HepG2 (cell line): ENCODE measurements at regions not wholly inside any gene's neighbourhood (a gene's known extent, or its start where the extent isn't known, plus 50 kb on each side); places are given as distances from the start of the nearest gene placed in this dataset.

Source experiments
- ATM ChIP-seq: fragments of 450-650 bp; IDR thresholded peaks from 2 replicates; pipeline ENCODE4 v1.7.1; 2017; ENCODE audit warnings: mild to moderate bottlenecking, borderline replicate concordance
- DNMT3B ChIP-seq: conservative IDR thresholded peaks from 2 replicates; pipeline ENCODE4 v1.6.1; 2016; ENCODE audit warnings: missing biosample characterization, control low read depth
- DPF2 ChIP-seq: sonication (generic); formaldehyde crosslinking; IDR thresholded peaks from 2 replicates; pipeline ENCODE4 v1.4.0; 2020; ENCODE audit warnings: mild to moderate bottlenecking, low read depth, missing genetic modification reagents, borderline replicate concordance
- ERF ChIP-seq: IDR thresholded peaks from 2 replicates; pipeline ENCODE4 v1.6.1; 2018; ENCODE audit warnings: missing biosample characterization, missing genetic modification reagents
- KDM1A ChIP-seq: IDR thresholded peaks from 2 replicates; pipeline ENCODE4 v1.6.1; 2016; ENCODE audit warnings: missing compliant biosample characterization
- MAZ ChIP-seq, 2 experiments: sonication (generic) in 1 of 2; formaldehyde crosslinking in 1 of 2; IDR thresholded peaks; 2 replicates each; pipeline versions ENCODE4 v1.5.0 to v1.6.1; 2012 to 2020; ENCODE audit warnings: low read depth in 2 of 2, mild to moderate bottlenecking in 2 of 2, borderline replicate concordance in 1 of 2, improper control_type of control experiment in 1 of 2, low read length in 1 of 2, missing genetic modification reagents in 1 of 2, moderate library complexity in 1 of 2
- MIER2 ChIP-seq: IDR thresholded peaks from 2 replicates; pipeline ENCODE4 v1.6.1; 2016; ENCODE audit warnings: missing biosample characterization, missing genetic modification reagents
- MTA3 ChIP-seq: sonication (generic); formaldehyde crosslinking; IDR thresholded peaks from 2 replicates; pipeline ENCODE4 v1.4.0; 2020; ENCODE audit warnings: missing genetic modification reagents
- NFIB ChIP-seq: sonication (generic); formaldehyde crosslinking; IDR thresholded peaks from 2 replicates; pipeline ENCODE4 v1.9.0; 2021; ENCODE audit warnings: missing genetic modification reagents, mild to moderate bottlenecking, borderline replicate concordance
- PHF21A ChIP-seq: sonication (generic); formaldehyde crosslinking; IDR thresholded peaks from 2 replicates; pipeline ENCODE4 v1.5.0; 2020; ENCODE audit warnings: mild to moderate bottlenecking, missing genetic modification reagents
- SALL1 ChIP-seq: sonication (generic); formaldehyde crosslinking; IDR thresholded peaks from 2 replicates; pipeline ENCODE4 v1.8.0; 2022; ENCODE audit warnings: mild to moderate bottlenecking, missing genetic modification reagents
- TARDBP ChIP-seq: sonication (generic); formaldehyde crosslinking; IDR thresholded peaks from 2 replicates; pipeline ENCODE4 v1.8.0; 2022; ENCODE audit warnings: mild to moderate bottlenecking, missing genetic modification reagents
- ZNF136 ChIP-seq: sonication (generic); formaldehyde crosslinking; IDR thresholded peaks from 2 replicates; pipeline ENCODE4 v1.8.1; 2022; ENCODE audit warnings: low read depth, mild to moderate bottlenecking, moderate library complexity, missing genetic modification reagents
- ZNF34 ChIP-seq: sonication (generic); formaldehyde crosslinking; IDR thresholded peaks from 2 replicates; pipeline ENCODE4 v1.4.0; 2020; ENCODE audit warnings: mild to moderate bottlenecking, missing genetic modification reagents, borderline replicate concordance
- ZNF549 ChIP-seq: sonication (generic); formaldehyde crosslinking; IDR thresholded peaks from 2 replicates; pipeline ENCODE4 v1.5.0; 2020; ENCODE audit warnings: missing genetic modification reagents
- ZSCAN25 ChIP-seq: sonication (generic); formaldehyde crosslinking; IDR thresholded peaks from 2 replicates; pipeline ENCODE4 v1.8.0; 2022; ENCODE audit warnings: mild to moderate bottlenecking, missing genetic modification reagents
- ZSCAN9 ChIP-seq: IDR thresholded peaks from 2 replicates; pipeline ENCODE4 v1.6.1; 2016; ENCODE audit warnings: borderline replicate concordance
- TF ChIP-seq, protein P1 (sequence below): sonication (generic); formaldehyde crosslinking; IDR thresholded peaks from 2 replicates; pipeline ENCODE4 v1.8.1; 2022; ENCODE audit warnings: low read depth, mild to moderate bottlenecking, missing genetic modification reagents
- TF ChIP-seq, protein P2 (sequence below): sonication (generic); IDR thresholded peaks from 2 replicates; pipeline ENCODE4 v1.6.1; 2016; ENCODE audit warnings: low read depth, borderline replicate concordance
- TF ChIP-seq, protein P3 (sequence below): sonication (generic); formaldehyde crosslinking; IDR thresholded peaks from 2 replicates; pipeline ENCODE4 v1.5.1; 2020; ENCODE audit warnings: mild to moderate bottlenecking, missing genetic modification reagents, borderline replicate concordance
- TF ChIP-seq, protein P4 (sequence below): sonication (generic); formaldehyde crosslinking; IDR thresholded peaks from 2 replicates; pipeline ENCODE4 v1.4.0; 2020; ENCODE audit warnings: missing genetic modification reagents

DNA sequence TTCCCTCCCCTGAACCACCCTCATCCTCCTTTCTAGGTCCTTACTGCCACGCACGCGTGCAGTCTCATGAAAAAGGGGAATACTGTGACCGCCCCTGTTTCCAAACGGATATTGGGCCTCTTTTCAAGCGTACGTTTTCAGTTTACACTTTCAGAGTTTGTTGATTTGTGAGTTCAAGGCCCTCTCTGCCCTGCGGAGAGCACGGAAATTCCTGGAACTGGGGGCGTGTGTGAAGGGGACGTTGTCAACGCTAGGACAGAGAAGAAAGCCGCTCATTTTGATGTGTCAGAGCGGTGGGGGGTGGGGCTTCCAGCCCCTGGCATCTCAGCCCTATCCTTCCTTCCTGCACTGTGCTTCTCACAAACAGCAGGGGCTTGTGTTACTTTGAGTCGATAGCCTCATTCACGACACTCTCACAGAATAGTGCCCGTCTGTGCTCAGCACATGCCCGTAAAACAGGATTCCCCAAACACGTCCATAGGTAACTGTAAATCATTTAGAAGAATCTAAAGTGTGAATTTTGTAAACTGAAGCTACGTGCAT is 137.6 kb upstream of the PEG3 start (continued):
- TF ChIP-seq ZSCAN9 (CRISPR knock-in tag) (peak; percentile 80; the same call in 1 of the 2 replicates), DNMT3B (CRISPR knock-in tag) (0 out of 2 replicates have a peak, but pooled peaks have one; percentile 44), SALL1 (peak; percentile 98), TARDBP (CRISPR knock-in tag) (peak; percentile 92), ZNF549 (no peak), ATM (no peak), KDM1A (CRISPR knock-in tag) (no peak), ERF (CRISPR knock-in tag) (peak; percentile 82), NFIB (no peak), PHF21A (CRISPR knock-in tag) (peak; percentile 96), MIER2 (peak; percentile 49; the same call in 1 of the 2 replicates), ZSCAN25 (peak; percentile 71), ZNF34 (CRISPR knock-in tag) (no peak), ZNF136 (CRISPR knock-in tag) (peak; percentile 42; the same call in 1 of the 2 replicates), DPF2 (CRISPR knock-in tag) (peak; percentile 80; the same call in 1 of the 2 replicates), MTA3 (CRISPR knock-in tag) (no peak), MAZ (IDR thresholded peaks at IDR 0.05; ENCODE audit: borderline replicate concordance, low read depth, low read length) (peak; percentile 42; the same call in 1 of the 2 replicates), MAZ (CRISPR knock-in tag; IDR thresholded peaks at IDR 0.05; ENCODE audit: low read depth) (0 out of 2 replicates have a peak, but pooled peaks have one; percentile 18)
- TF ChIP-seq, protein P1, sequence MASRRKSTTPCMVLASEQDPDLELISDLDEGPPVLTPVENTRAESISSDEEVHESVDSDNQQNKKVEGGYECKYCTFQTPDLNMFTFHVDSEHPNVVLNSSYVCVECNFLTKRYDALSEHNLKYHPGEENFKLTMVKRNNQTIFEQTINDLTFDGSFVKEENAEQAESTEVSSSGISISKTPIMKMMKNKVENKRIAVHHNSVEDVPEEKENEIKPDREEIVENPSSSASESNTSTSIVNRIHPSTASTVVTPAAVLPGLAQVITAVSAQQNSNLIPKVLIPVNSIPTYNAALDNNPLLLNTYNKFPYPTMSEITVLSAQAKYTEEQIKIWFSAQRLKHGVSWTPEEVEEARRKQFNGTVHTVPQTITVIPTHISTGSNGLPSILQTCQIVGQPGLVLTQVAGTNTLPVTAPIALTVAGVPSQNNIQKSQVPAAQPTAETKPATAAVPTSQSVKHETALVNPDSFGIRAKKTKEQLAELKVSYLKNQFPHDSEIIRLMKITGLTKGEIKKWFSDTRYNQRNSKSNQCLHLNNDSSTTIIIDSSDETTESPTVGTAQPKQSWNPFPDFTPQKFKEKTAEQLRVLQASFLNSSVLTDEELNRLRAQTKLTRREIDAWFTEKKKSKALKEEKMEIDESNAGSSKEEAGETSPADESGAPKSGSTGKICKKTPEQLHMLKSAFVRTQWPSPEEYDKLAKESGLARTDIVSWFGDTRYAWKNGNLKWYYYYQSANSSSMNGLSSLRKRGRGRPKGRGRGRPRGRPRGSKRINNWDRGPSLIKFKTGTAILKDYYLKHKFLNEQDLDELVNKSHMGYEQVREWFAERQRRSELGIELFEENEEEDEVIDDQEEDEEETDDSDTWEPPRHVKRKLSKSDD = 0 out of 2 replicates have a peak, but pooled peaks have one; percentile 22
- TF ChIP-seq, protein P2, sequence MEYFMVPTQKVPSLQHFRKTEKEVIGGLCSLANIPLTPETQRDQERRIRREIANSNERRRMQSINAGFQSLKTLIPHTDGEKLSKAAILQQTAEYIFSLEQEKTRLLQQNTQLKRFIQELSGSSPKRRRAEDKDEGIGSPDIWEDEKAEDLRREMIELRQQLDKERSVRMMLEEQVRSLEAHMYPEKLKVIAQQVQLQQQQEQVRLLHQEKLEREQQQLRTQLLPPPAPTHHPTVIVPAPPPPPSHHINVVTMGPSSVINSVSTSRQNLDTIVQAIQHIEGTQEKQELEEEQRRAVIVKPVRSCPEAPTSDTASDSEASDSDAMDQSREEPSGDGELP = peak; percentile 20; the same call in 1 of the 2 replicates
- TF ChIP-seq, protein P3, sequence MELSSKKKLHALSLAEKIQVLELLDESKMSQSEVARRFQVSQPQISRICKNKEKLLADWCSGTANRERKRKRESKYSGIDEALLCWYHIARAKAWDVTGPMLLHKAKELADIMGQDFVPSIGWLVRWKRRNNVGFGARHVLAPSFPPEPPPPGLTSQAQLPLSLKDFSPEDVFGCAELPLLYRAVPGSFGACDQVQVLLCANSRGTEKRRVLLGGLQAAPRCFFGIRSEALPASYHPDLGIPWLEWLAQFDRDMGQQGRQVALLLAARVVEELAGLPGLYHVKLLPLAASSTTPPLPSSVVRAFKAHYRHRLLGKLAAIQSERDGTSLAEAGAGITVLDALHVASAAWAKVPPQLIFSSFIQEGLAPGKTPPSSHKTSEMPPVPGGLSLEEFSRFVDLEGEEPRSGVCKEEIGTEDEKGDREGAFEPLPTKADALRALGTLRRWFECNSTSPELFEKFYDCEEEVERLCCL (CRISPR knock-in tag) = no peak; the same call in 1 of the 2 replicates
- TF ChIP-seq, protein P4, sequence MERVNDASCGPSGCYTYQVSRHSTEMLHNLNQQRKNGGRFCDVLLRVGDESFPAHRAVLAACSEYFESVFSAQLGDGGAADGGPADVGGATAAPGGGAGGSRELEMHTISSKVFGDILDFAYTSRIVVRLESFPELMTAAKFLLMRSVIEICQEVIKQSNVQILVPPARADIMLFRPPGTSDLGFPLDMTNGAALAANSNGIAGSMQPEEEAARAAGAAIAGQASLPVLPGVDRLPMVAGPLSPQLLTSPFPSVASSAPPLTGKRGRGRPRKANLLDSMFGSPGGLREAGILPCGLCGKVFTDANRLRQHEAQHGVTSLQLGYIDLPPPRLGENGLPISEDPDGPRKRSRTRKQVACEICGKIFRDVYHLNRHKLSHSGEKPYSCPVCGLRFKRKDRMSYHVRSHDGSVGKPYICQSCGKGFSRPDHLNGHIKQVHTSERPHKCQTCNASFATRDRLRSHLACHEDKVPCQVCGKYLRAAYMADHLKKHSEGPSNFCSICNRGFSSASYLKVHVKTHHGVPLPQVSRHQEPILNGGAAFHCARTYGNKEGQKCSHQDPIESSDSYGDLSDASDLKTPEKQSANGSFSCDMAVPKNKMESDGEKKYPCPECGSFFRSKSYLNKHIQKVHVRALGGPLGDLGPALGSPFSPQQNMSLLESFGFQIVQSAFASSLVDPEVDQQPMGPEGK = peak; percentile 84
